MG63 (cell line): ENCODE measurements at regions not wholly inside any gene's neighbourhood (a gene's known extent, or its start where the extent isn't known, plus 50 kb on each side); places are given as distances from the start of the nearest gene placed in this dataset.

Experiments
- DNase-seq: peaks from one replicate; pipeline ENCODE4 v3.0.0-alpha.2; 2020
- H3K27me3 ChIP-seq: fragments of 250-450 bp; sonication (Bioruptor Pico); 2 replicates; pipeline ENCODE4 v1.5.1; 2020; ENCODE audit warnings: mild to moderate bottlenecking, moderate library complexity
- H3K36me3 ChIP-seq: fragments of 250-450 bp; sonication (Bioruptor Pico); 2 replicates; pipeline ENCODE4 v1.5.1; 2020; ENCODE audit warnings: mild to moderate bottlenecking, moderate library complexity
- H3K4me3 ChIP-seq: fragments of 250-450 bp; sonication (Bioruptor Pico); 2 replicates; pipeline ENCODE4 v1.5.1; 2020; ENCODE audit warnings: mild to moderate bottlenecking, moderate library complexity
- H3K9me3 ChIP-seq: fragments of 250-450 bp; sonication (Bioruptor Pico); 2 replicates; pipeline ENCODE4 v1.5.1; 2020; ENCODE audit warnings: mild to moderate bottlenecking, moderate library complexity

DNA sequence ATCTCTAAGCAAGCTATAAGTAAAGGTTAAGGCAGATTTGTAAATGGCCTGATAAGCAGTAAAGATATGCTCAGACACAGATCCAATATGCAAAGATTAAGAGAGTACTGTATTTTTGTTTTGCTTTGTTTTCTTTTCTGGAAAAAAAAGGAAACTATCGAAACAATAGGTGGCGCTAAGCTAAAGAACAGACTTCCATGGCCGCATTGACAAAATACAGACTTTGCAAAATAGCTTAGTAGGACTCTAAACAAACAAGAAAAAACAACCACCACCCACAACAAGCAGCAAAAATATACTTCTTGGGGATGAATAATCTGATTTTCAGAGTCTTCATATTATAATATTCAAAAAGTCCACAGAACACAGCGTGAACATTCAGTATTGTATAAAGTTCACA is 758.4 kb upstream of the ROBO1 start:
- H3K9me3 ChIP-seq = no peaks in the 10 kb centered on the region
- H3K4me3 ChIP-seq = no peak overlapping the region
- no peaks in the 10 kb centered on the region for H3K36me3 ChIP-seq
- H3K27me3 ChIP-seq = no peaks in the 10 kb centered on the region
- no peak for DNase-seq

GRCh38 chr3:80521081-80521480 is 753.3 kb upstream of the ROBO1 start:
- no peak for DNase-seq

GRCh38 chr3:80519436-80519835 is 751.6 kb upstream of the ROBO1 start:
- H3K27me3 ChIP-seq = no peaks in the 10 kb centered on the region
- no peak for DNase-seq
- H3K9me3 ChIP-seq = no peaks in the 10 kb centered on the region
- H3K4me3 ChIP-seq = no peak overlapping the region
- no peaks in the 10 kb centered on the region for H3K36me3 ChIP-seq

More at GRCh38 chr3:80521081-80521480, 753.3 kb upstream of the ROBO1 start:
- H3K27me3 ChIP-seq = no peaks in the 10 kb centered on the region
- no peaks in the 10 kb centered on the region for H3K36me3 ChIP-seq
- no peaks in the 10 kb centered on the region for H3K9me3 ChIP-seq
- no peak overlapping the region for H3K4me3 ChIP-seq

DNA sequence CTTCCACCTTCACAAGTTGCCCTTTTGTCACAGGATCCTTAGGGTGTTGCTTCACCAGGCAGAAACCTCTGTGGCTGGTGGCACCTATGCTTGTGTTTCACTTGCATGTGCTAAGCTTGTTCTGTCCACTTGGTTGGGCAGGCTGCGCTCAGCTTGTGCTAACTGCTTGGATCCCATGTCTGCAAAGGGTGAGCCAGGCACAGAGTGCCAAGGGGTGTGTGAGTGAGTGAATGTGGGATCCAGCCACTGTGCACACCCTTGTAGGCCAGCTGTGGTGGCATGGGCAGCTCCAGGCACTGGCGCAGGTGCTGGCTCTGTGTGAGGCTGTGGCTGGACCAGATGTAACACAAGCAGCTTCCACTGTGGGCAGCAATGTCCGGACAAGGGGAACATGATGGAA is 728.7 kb upstream of the ROBO1 start:
- H3K27me3 ChIP-seq = no peaks in the 10 kb centered on the region
- no peak for DNase-seq
- no peaks in the 10 kb centered on the region for H3K9me3 ChIP-seq
- H3K4me3 ChIP-seq = no peak overlapping the region
- H3K36me3 ChIP-seq = no peaks in the 10 kb centered on the region

- Histone ChIP-seq H3K9me3 (no peaks in the 10 kb centered on the region), H3K36me3 (no peaks in the 10 kb centered on the region)
- no peak for DNase-seq
Measured at GRCh38 chr3:80492162-80492561, 724.4 kb upstream of the ROBO1 start.

DNA sequence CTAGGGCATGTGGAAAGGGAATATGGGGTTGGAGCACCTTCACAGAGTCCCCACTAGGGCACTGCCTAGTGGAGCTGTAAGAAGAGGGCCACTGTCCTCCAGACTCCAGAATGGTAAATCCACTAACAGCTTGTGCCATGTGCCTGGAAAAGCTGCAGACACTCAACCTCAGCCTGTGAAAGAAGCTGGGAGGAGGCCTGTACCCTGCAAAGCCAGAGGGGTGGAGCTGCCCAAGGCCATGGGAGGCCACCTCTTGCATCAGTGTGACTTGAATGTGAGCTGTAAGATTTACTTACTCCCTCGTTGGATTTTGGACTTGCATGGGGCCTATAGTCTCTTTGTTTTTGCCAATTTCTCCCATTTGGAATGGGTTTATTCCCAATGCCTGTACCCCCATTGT is 705.2 kb upstream of the ROBO1 start:
- H3K9me3 ChIP-seq = no peaks in the 10 kb centered on the region
- no peaks in the 10 kb centered on the region for H3K27me3 ChIP-seq
- no peaks in the 10 kb centered on the region for H3K36me3 ChIP-seq
- DNase-seq = no peak
- no peak overlapping the region for H3K4me3 ChIP-seq

More at GRCh38 chr3:80492162-80492561, 724.4 kb upstream of the ROBO1 start:
- Histone ChIP-seq H3K4me3 (no peak overlapping the region), H3K27me3 (no peaks in the 10 kb centered on the region)

GRCh38 chr3:80472459-80472858 is 704.7 kb upstream of the ROBO1 start:
- no peak for DNase-seq
- Histone ChIP-seq H3K9me3 (no peaks in the 10 kb centered on the region), H3K36me3 (no peaks in the 10 kb centered on the region), H3K27me3 (no peaks in the 10 kb centered on the region), H3K4me3 (no peak overlapping the region)

DNA sequence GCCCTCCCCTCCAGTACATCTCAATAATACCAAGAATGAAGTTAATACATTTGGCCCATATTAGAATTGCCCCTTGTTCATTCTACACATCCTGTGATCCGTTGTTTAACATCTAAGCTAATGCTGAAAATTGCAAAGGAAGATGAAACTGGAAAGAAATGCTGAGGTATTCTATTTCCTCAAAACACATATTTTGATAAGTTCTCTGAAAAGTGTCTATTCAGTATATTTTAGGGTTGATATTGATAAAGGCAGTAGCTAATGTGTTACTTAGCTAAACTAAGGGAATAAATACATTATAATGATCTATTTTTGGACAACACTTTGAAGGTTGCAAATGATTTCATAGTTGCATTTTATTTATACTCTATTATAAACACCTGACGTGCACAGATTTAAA is 702.6 kb upstream of the ROBO1 start:
- H3K36me3 ChIP-seq = no peaks in the 10 kb centered on the region
- no peak overlapping the region for H3K4me3 ChIP-seq
- H3K27me3 ChIP-seq = no peaks in the 10 kb centered on the region
- no peaks in the 10 kb centered on the region for H3K9me3 ChIP-seq
- no peak for DNase-seq

GRCh38 chr3:80465746-80466145 is 697.9 kb upstream of the ROBO1 start:
- Histone ChIP-seq H3K9me3 (no peaks in the 10 kb centered on the region), H3K36me3 (no peaks in the 10 kb centered on the region), H3K4me3 (no peak overlapping the region), H3K27me3 (no peaks in the 10 kb centered on the region)
- DNase-seq = no peak

- no peaks in the 10 kb centered on the region for H3K27me3 ChIP-seq
- no peaks in the 10 kb centered on the region for H3K36me3 ChIP-seq
- H3K4me3 ChIP-seq = no peak overlapping the region
- DNase-seq = no peak
- H3K9me3 ChIP-seq = no peaks in the 10 kb centered on the region
Measured at GRCh38 chr3:80451393-80451792, 683.6 kb upstream of the ROBO1 start.

DNA sequence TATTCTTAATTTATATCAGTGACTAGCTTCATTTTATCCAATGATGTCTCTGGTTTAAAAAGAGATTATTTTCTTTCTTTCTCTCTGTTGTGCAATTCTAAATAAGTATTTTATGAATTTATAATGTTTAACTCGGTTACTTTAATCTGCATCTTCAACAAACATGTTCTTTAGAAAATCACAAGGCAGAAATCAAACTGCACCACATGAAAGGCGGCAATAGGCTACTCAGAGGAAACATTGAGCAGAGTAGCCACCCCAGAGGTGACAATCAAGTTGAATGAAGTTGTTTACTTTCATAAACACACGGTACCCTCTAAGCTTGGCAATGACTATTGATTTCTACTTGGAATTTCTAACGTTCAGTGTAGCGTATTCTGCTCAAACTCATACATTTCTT is 677.8 kb upstream of the ROBO1 start:
- Histone ChIP-seq H3K27me3 (no peaks in the 10 kb centered on the region), H3K36me3 (no peaks in the 10 kb centered on the region), H3K4me3 (no peak overlapping the region), H3K9me3 (no peaks in the 10 kb centered on the region)
- no peak for DNase-seq

- DNase-seq = no peak
- no peaks in the 10 kb centered on the region for H3K27me3 ChIP-seq
- no peaks in the 10 kb centered on the region for H3K9me3 ChIP-seq
- no peaks in the 10 kb centered on the region for H3K36me3 ChIP-seq
- H3K4me3 ChIP-seq = no peak overlapping the region
Measured at GRCh38 chr3:80445053-80445452, 677.3 kb upstream of the ROBO1 start.

GRCh38 chr3:80439490-80439889 is 671.7 kb upstream of the ROBO1 start:
- H3K36me3 ChIP-seq = no peaks in the 10 kb centered on the region
- DNase-seq = no peak
- no peaks in the 10 kb centered on the region for H3K27me3 ChIP-seq
- no peak overlapping the region for H3K4me3 ChIP-seq
- no peaks in the 10 kb centered on the region for H3K9me3 ChIP-seq

- no peaks in the 10 kb centered on the region for H3K27me3 ChIP-seq
- no peaks in the 10 kb centered on the region for H3K9me3 ChIP-seq
- no peak for DNase-seq
- H3K36me3 ChIP-seq = no peaks in the 10 kb centered on the region
- H3K4me3 ChIP-seq = no peak overlapping the region
Measured at GRCh38 chr3:80434366-80434765, 666.6 kb upstream of the ROBO1 start.

- no peak for DNase-seq
- H3K27me3 ChIP-seq = no peaks in the 10 kb centered on the region
- no peaks in the 10 kb centered on the region for H3K9me3 ChIP-seq
- H3K36me3 ChIP-seq = no peaks in the 10 kb centered on the region
- H3K4me3 ChIP-seq = no peak overlapping the region
Measured at GRCh38 chr3:80424951-80425350, 657.2 kb upstream of the ROBO1 start.

DNA sequence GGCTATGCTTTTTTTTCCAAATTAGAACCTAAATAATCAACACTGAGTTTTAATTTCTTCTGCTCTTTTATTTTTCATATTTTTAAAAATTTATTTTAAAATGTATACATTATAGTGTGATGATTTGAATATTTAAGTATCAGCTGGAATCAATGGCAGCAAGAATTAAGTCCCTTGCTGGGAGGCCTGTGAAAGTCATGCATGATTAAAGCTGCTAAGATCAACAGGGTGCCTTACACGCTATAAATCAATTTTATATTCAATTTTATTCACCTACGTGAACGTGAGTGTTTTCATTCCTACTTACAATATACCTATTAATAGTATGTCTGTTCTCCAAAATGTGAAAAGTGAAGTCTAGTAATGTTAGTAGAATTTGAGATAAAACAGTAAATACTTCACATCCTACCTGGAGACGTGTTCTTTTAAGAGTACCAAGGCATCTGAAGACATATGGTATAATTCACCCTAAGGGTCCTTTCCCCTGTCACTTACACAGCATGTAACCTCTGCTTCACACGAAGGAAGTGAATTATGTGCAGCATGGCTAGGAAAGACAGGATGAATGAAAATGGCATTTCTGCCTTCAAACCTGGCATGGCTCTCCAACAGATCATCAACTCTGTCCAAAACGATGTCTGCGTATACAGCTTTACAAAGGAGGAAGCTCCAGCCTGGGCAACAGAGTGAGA is 640.4 kb upstream of the ROBO1 start:
- no peaks in the 10 kb centered on the region for H3K9me3 ChIP-seq
- H3K36me3 ChIP-seq = no peaks in the 10 kb centered on the region
- H3K4me3 ChIP-seq = no peak overlapping the region
- DNase-seq = no peak
- no peaks in the 10 kb centered on the region for H3K27me3 ChIP-seq

GRCh38 chr3:80405618-80406017 is 637.8 kb upstream of the ROBO1 start:
- Histone ChIP-seq H3K4me3 (no peak overlapping the region), H3K36me3 (no peaks in the 10 kb centered on the region), H3K9me3 (no peaks in the 10 kb centered on the region), H3K27me3 (no peaks in the 10 kb centered on the region)
- no peak for DNase-seq

GRCh38 chr3:80395023-80395422 is 627.2 kb upstream of the ROBO1 start:
- no peak for DNase-seq
- H3K4me3 ChIP-seq = no peak overlapping the region
- H3K27me3 ChIP-seq = no peaks in the 10 kb centered on the region
- H3K36me3 ChIP-seq = no peaks in the 10 kb centered on the region
- no peaks in the 10 kb centered on the region for H3K9me3 ChIP-seq

DNA sequence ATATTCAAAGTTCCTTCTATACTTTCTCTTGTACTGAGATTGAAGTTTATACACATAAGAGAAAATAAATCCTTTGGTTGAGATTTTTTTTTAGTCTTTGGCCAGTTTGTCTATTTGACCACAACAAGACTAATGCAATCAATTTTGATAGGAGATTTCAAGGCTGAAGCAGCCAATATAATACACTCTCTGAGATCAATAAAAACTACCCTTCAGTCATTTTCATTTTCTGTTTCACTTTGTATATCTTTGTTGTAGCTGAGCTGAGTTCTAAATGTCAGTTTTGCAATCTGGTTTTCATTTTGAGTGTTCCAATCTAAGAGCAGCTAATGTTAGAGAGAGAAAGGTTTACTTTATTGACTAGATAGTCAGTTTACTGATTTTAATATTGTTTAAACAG is 623.8 kb upstream of the ROBO1 start:
- H3K27me3 ChIP-seq = no peaks in the 10 kb centered on the region
- no peak for DNase-seq
- H3K36me3 ChIP-seq = no peaks in the 10 kb centered on the region
- H3K4me3 ChIP-seq = no peak overlapping the region
- H3K9me3 ChIP-seq = no peaks in the 10 kb centered on the region
